ENCODE measurements at regions not wholly inside any gene's neighbourhood (a gene's known extent, or its start where the extent isn't known, plus 50 kb on each side); places are given as distances from the start of the nearest gene placed in this dataset.

- 50 to 78% (median 64%) methylated on average over 4 of the region's 4 CpGs for WGBS, 5 donors
- Histone ChIP-seq H3K4me3 (no peak overlapping the region), H3K4me1 (no peaks in the 10 kb centered on the region), H3K27me3 (replicated peaks in 1 of 7) (no peaks in the 10 kb centered on the region), H3K27ac (no peak overlapping the region), H3K9me3 (no peaks in the 10 kb centered on the region), H3K36me3 (no peaks in the 10 kb centered on the region)
- no peak for TF ChIP-seq POLR2AphosphoS5 (IDR thresholded peaks at IDR 0.05)
- no peak for TF ChIP-seq POLR2A (IDR thresholded peaks at IDR 0.05)
- intact Hi-C loops (cut with DNase I; ENCODE audit: low total_unique reads): no loop called here
- no peak for DNase-seq
These were observed 220.0 kb upstream of the DPP6 start for GRCh38 chr7:153832160-153832559.

- 33 to 43% (median 38%) methylated on average over 4 of the region's 4 CpGs for WGBS, 5 donors
- intact Hi-C loops (cut with DNase I; ENCODE audit: low total_unique reads): no loop called here
- no peaks in the 10 kb centered on the region for H3K9me3 ChIP-seq
- H3K4me3 ChIP-seq: no peak overlapping the region
- TF ChIP-seq CTCF (IDR thresholded peaks at IDR 0.05 in 8 of 11, conservative IDR thresholded peaks at IDR 0.05 in 3 of 11) (no peak), POLR2AphosphoS5 (IDR thresholded peaks at IDR 0.05) (no peak), POLR2A (IDR thresholded peaks at IDR 0.05) (no peak)
- H3K27me3 ChIP-seq (replicated peaks in 1 of 7): no peaks in the 10 kb centered on the region
- DNase-seq: no peak
- no peaks in the 10 kb centered on the region for H3K36me3 ChIP-seq
- no peaks in the 10 kb centered on the region for H3K4me1 ChIP-seq
- H3K27ac ChIP-seq: peak overlapping the region in 2 of 8 donors; percentile 22 to 47
These were observed 217.1 kb upstream of the DPP6 start for GRCh38 chr7:153835103-153835502.

- Histone ChIP-seq H3K9me3 (peaks cover 0 to under 1% (median 0%) of the 10 kb centered on the region in 8 donors), H3K27ac (peak overlapping the region in 2 of 8 donors; percentile 22 to 47), H3K27me3 (replicated peaks in 1 of 7) (no peaks in the 10 kb centered on the region), H3K4me1 (no peaks in the 10 kb centered on the region), H3K36me3 (no peaks in the 10 kb centered on the region), H3K4me3 (no peak overlapping the region)
- WGBS, 5 donors: 46 to 65% (median 60%) methylated on average over 7 of the region's 7 CpGs
- intact Hi-C loops (cut with DNase I; ENCODE audit: low total_unique reads): no loop called here
- no peak for DNase-seq
- TF ChIP-seq POLR2A (IDR thresholded peaks at IDR 0.05) (no peak), POLR2AphosphoS5 (IDR thresholded peaks at IDR 0.05) (no peak), CTCF (IDR thresholded peaks at IDR 0.05 in 8 of 11, conservative IDR thresholded peaks at IDR 0.05 in 3 of 11) (no peak)
These were observed 216.4 kb upstream of the DPP6 start for GRCh38 chr7:153835712-153836265.

GRCh38 chr7:153838591-153838990 is 213.6 kb upstream of the DPP6 start:
- Histone ChIP-seq H3K4me3 (no peak overlapping the region), H3K36me3 (no peaks in the 10 kb centered on the region), H3K27ac (no peak overlapping the region), H3K9me3 (peaks cover 0 to 12% (median 6%) of the 10 kb centered on the region in 8 donors), H3K27me3 (replicated peaks in 1 of 7) (no peaks in the 10 kb centered on the region), H3K4me1 (no peaks in the 10 kb centered on the region)
- DNase-seq: no peak
- WGBS, 5 donors: 58 to 78% (median 71%) methylated on average over 4 of the region's 4 CpGs
- intact Hi-C loops (cut with DNase I; ENCODE audit: low total_unique reads): no loop called here
- TF ChIP-seq POLR2A (IDR thresholded peaks at IDR 0.05) (no peak), POLR2AphosphoS5 (IDR thresholded peaks at IDR 0.05) (no peak), CTCF (IDR thresholded peaks at IDR 0.05 in 8 of 11, conservative IDR thresholded peaks at IDR 0.05 in 3 of 11) (no peak)

- Histone ChIP-seq H3K27me3 (replicated peaks in 1 of 7) (no peaks in the 10 kb centered on the region), H3K4me1 (no peaks in the 10 kb centered on the region), H3K4me3 (no peak overlapping the region), H3K27ac (no peak overlapping the region), H3K36me3 (no peaks in the 10 kb centered on the region), H3K9me3 (peaks cover 0 to 25% (median 20%) of the 10 kb centered on the region in 8 donors)
- TF ChIP-seq POLR2A (IDR thresholded peaks at IDR 0.05) (no peak), CTCF (IDR thresholded peaks at IDR 0.05 in 8 of 11, conservative IDR thresholded peaks at IDR 0.05 in 3 of 11) (no peak), POLR2AphosphoS5 (IDR thresholded peaks at IDR 0.05) (no peak)
- no peak for DNase-seq
- intact Hi-C loops (cut with DNase I; ENCODE audit: low total_unique reads): no loop called here
- WGBS, 5 donors: 89 to 93% (median 91%) methylated on average over 5 of the region's 5 CpGs
These were observed 211.3 kb upstream of the DPP6 start for GRCh38 chr7:153840861-153841260.

Measured in spleen (tissue), 11 donors.